ENCODE measurements at regions not wholly inside any gene's neighbourhood (a gene's known extent, or its start where the extent isn't known, plus 50 kb on each side); places are given as distances from the start of the nearest gene placed in this dataset.

GRCh38 chr12:97876780-97877179 is 414.2 kb downstream of the RMST start (continued):
- TF ChIP-seq ZNF778 (CRISPR knock-in tag; IDR thresholded peaks at IDR 0.05), result no peak

GRCh38 chr12:97877404-97877803 is 414.8 kb downstream of the RMST start:
- no TSS peak for BruUV-seq (replicated peaks)
- Histone ChIP-seq H3K27ac (ENCODE audit: extremely low read depth, low read depth, low read length) (no peak overlapping the region), H3K9me3 (replicated peaks; ENCODE audit: control insufficient read depth, insufficient read depth, low read depth, low read length) (no peaks in the 10 kb centered on the region), H3K79me2 (ENCODE audit: control insufficient read depth, insufficient read depth, low read length) (no peaks in the 10 kb centered on the region), H3K9me1 (ENCODE audit: control insufficient read depth, insufficient read depth, low read length) (no peaks in the 10 kb centered on the region), H2AFZ (ENCODE audit: low read depth, low read length) (no peak overlapping the region), H3K4me3 (no peak overlapping the region), H3K4me1 (replicated peaks in 1 of 2; ENCODE audit: control insufficient read depth in 2 of 2, insufficient read depth in 2 of 2, low read length in 2 of 2) (no peaks in the 10 kb centered on the region), H3K9ac (ENCODE audit: insufficient read depth in 1 of 2, low read depth in 2 of 2, low read length in 2 of 2) (no peak overlapping the region), H3K36me3 (ENCODE audit: control insufficient read depth, insufficient read depth, low read length) (no peaks in the 10 kb centered on the region), H3K27me3 (ENCODE audit: control insufficient read depth in 2 of 2, insufficient read depth in 2 of 2, low read length in 2 of 2) (no peaks in the 10 kb centered on the region), H3K4me2 (ENCODE audit: insufficient read depth, low read length) (no peak overlapping the region), H4K20me1 (replicated peaks; ENCODE audit: control insufficient read depth, insufficient read depth, low read length) (no peaks in the 10 kb centered on the region)
- CTCF ChIA-PET (ENCODE audit: low intra/inter-chr PET ratio), result no interaction called here
- intact Hi-C loops (cut with micrococcal nuclease) (no loop called here), in situ Hi-C loops (cut with MboI) (no loop called here)
- FAIRE-seq (no peak), ATAC-seq (no peak), DNase-seq (ENCODE audit: extremely low read depth in 1 of 4, low spot score in 3 of 4) (no peak)
- no peak for TF ChIP-seq KDM2B (CRISPR knock-in tag; IDR thresholded peaks at IDR 0.05)
- TF ChIP-seq NEUROD1 (IDR thresholded peaks at IDR 0.05; ENCODE audit: borderline replicate concordance, low read depth, low read length, partially characterized antibody), result no peak
- no peak for TF ChIP-seq PHB2 (IDR thresholded peaks at IDR 0.05; ENCODE audit: low read depth)
- no peak for TF ChIP-seq SNIP1 (IDR thresholded peaks at IDR 0.05; ENCODE audit: low read depth)
- TF ChIP-seq ZNF398 (CRISPR knock-in tag; IDR thresholded peaks at IDR 0.05), result no peak
- TF ChIP-seq ZNF24 (IDR thresholded peaks at IDR 0.05), result no peak
- TF ChIP-seq ZSCAN29 (IDR thresholded peaks at IDR 0.05), result no peak
- TF ChIP-seq MCM3 (IDR thresholded peaks at IDR 0.05), result no peak
- TF ChIP-seq FOXP1 (CRISPR knock-in tag; IDR thresholded peaks at IDR 0.05), result no peak
- no peak for TF ChIP-seq GATAD2A (IDR thresholded peaks at IDR 0.05)
- no peak for TF ChIP-seq MAFK (IDR thresholded peaks at IDR 0.05; ENCODE audit: low read length)
- no peak for TF ChIP-seq HIVEP1 (CRISPR knock-in tag; IDR thresholded peaks at IDR 0.05)
- TF ChIP-seq ZNF699 (CRISPR knock-in tag; IDR thresholded peaks at IDR 0.05; ENCODE audit: insufficient replicate concordance), result no peak
- TF ChIP-seq MTF1 (CRISPR knock-in tag; IDR thresholded peaks at IDR 0.05; ENCODE audit: borderline replicate concordance), result no peak
- no peak for TF ChIP-seq ARID3A (IDR thresholded peaks at IDR 0.05; ENCODE audit: borderline replicate concordance, low read depth, low read length)
- no peak for TF ChIP-seq E2F8 (IDR thresholded peaks at IDR 0.05; ENCODE audit: low read depth, partially characterized antibody)
- no peak for TF ChIP-seq CBX2 (IDR thresholded peaks at IDR 0.05; ENCODE audit: insufficient read depth, low read length, poor library complexity, severe bottlenecking)
- POLR2A ChIA-PET, result no interaction called here

Measured in K562 (cell line).